Skeletal muscle satellite cell (primary cell): ENCODE measurements at regions not wholly inside any gene's neighbourhood (a gene's known extent, or its start where the extent isn't known, plus 50 kb on each side); places are given as distances from the start of the nearest gene placed in this dataset.

Experiments
- H3K27me3 ChIP-seq: 2 replicates; pipeline ENCODE4 v1.7.0; 2013; ENCODE audit warnings: low read length; ENCODE audit not compliant: control insufficient read depth, insufficient read depth
- H3K36me3 ChIP-seq: 2 replicates; pipeline ENCODE4 v1.7.0; 2013; ENCODE audit warnings: mild to moderate bottlenecking, control low read depth, low read length; ENCODE audit not compliant: insufficient read depth
- H3K4me1 ChIP-seq: 2 replicates; pipeline ENCODE4 v1.7.0; 2013; ENCODE audit warnings: low read length; ENCODE audit not compliant: control insufficient read depth, insufficient read depth
- H3K4me2 ChIP-seq: 2 replicates; pipeline ENCODE4 v1.7.0; 2013; ENCODE audit warnings: mild to moderate bottlenecking, low read length
- H3K4me3 ChIP-seq: 2 replicates; pipeline ENCODE4 v1.7.0; 2013; ENCODE audit warnings: low read length
- H3K9ac ChIP-seq: 2 replicates; pipeline ENCODE4 v1.7.0; 2013; ENCODE audit warnings: mild to moderate bottlenecking, low read depth, low read length, moderate library complexity
- H3K9me3 ChIP-seq: replicated peaks from 2 replicates; pipeline ENCODE4 v1.7.0; 2013; ENCODE audit warnings: mild to moderate bottlenecking, control low read depth, low read length

DNA sequence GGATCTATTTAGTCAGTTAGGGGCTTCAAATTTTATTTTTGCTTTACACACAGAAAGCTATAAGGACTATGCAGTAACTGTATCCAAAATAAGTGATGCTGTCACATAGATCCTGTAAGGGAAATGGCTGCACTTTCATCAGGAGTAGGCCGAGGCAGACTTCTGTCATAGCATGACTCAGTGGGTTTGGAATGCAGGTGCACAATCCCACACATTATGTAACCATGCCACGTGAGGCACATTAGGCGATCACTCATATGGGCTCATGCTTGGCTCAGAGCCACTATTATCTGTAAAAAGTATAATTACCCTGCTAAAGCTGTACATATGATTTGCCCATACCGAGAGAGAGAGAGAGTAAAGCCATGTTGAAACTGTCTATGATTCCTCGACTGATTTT is 1189.4 kb upstream of the EYS start:
- Histone ChIP-seq H3K4me2 (no peak overlapping the region), H3K9me3 (peaks cover 4% of the 10 kb centered on the region), H3K27me3 (no peaks in the 10 kb centered on the region), H3K9ac (no peak overlapping the region), H3K36me3 (no peaks in the 10 kb centered on the region), H3K4me1 (no peaks in the 10 kb centered on the region), H3K4me3 (no peak overlapping the region)

DNA sequence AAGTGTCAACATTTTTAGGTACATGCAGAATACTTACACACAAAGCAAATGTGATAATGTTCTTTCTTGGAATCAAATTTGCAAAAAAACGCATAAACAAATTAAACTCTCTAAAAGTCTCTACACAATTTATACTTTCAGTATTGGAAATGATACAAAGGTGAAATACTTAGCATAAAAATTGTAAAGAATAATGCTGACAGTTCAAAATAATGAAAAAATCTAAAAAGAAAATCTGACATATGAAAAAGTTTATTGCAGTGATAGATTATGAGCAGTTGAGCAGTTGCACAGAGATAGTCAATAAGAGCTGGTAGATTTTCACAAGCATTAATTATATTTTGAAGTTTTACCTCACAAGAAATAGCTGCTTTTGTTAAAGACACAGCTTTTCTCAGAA is 1176.4 kb upstream of the EYS start:
- Histone ChIP-seq H3K4me2 (no peak overlapping the region), H3K9me3 (peaks cover 6% of the 10 kb centered on the region), H3K27me3 (no peaks in the 10 kb centered on the region), H3K4me3 (no peak overlapping the region), H3K36me3 (no peaks in the 10 kb centered on the region), H3K4me1 (no peaks in the 10 kb centered on the region), H3K9ac (no peak overlapping the region)

DNA sequence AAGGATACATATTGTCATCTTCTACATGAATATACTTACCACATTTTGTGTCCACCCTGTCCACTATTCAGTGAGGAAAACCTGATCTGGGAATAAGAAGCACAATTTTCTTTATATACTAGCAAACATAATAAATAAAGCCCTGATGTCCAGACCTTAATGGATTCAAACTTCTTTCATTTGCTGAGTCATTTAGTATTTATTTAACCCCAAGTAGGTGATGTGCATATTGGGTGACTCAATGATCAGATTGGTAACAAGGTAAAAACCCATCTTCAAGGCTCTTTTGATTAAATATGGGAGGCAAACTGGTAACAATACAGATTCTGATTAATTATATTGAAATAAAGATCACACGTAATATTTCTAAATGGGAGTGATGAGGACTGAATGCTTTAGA is 1159.8 kb upstream of the EYS start:
- H3K9ac ChIP-seq = no peak overlapping the region
- H3K4me2 ChIP-seq = no peak overlapping the region
- no peaks in the 10 kb centered on the region for H3K9me3 ChIP-seq
- no peaks in the 10 kb centered on the region for H3K27me3 ChIP-seq
- no peak overlapping the region for H3K4me3 ChIP-seq
- no peaks in the 10 kb centered on the region for H3K4me1 ChIP-seq
- H3K36me3 ChIP-seq = no peaks in the 10 kb centered on the region

DNA sequence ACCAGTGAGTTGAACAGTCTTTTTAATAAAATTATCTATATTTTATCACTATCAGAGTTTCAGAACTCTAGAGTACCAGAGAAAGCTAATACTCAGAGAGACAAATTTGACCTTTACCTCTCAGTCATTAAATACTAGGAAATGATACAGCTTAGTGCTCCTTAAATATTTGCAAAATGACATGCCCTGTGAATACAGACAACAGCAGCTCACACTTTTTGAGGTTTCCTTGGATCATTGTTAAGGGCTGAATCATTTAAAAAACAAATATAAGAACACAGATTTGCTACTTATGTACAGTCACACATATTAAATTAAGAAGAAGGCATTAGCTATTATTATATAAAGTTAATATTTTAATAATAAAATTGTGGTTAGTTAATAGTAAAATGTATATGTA is 1158.7 kb upstream of the EYS start:
- Histone ChIP-seq H3K4me1 (no peaks in the 10 kb centered on the region), H3K27me3 (no peaks in the 10 kb centered on the region), H3K4me3 (no peak overlapping the region), H3K9me3 (no peaks in the 10 kb centered on the region), H3K36me3 (no peaks in the 10 kb centered on the region), H3K9ac (no peak overlapping the region), H3K4me2 (no peak overlapping the region)

DNA sequence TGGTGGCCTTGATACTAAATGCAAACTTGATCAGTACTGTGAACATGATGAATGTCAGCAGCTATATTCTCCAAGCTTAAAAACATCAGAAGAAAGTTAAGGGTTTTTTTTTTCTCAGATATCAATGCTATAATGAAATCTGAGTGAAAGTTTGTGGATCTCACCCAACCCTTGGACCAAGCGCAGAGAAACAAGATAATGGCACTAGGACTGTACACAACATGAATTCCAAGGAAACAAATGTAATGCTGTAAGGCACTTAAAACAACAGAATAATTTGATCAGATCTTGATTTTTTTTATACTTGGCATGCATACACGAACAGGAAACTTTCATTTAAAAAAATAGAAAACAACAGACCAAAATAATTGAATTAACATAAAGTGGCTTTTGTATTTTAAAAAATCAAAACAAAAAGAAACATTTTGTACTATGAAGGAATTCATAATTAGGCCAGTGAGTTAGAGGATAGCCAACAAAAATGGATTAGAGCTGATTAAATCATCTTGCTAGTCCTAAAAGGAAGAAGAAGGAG is 1154.0 kb upstream of the EYS start:
- H3K9me3 ChIP-seq = peaks cover 4% of the 10 kb centered on the region
- no peak overlapping the region for H3K4me2 ChIP-seq
- no peaks in the 10 kb centered on the region for H3K36me3 ChIP-seq
- H3K9ac ChIP-seq = no peak overlapping the region
- no peak overlapping the region for H3K4me3 ChIP-seq
- no peaks in the 10 kb centered on the region for H3K4me1 ChIP-seq
- no peaks in the 10 kb centered on the region for H3K27me3 ChIP-seq

DNA sequence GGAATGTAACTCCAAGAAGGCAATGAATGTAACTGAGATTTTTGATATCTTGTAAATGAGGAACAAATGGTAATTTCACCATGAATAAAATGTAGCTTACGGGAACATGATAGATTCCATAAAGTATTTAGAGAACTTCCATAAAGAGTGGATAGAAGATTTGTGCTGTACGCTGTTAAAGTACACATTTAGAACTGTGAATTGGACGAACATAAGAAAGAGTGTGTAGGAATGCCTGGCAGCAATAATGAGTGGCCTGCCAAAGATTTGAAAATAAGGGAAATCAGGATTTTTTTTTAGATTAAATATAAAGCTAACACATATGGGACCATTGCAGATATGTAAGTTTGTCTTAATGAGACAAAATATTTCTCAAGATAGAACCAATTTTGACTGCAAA is 1153.3 kb upstream of the EYS start:
- Histone ChIP-seq H3K36me3 (no peaks in the 10 kb centered on the region), H3K4me3 (no peak overlapping the region), H3K9ac (no peak overlapping the region), H3K4me2 (no peak overlapping the region), H3K27me3 (no peaks in the 10 kb centered on the region), H3K9me3 (peaks cover 4% of the 10 kb centered on the region), H3K4me1 (no peaks in the 10 kb centered on the region)

DNA sequence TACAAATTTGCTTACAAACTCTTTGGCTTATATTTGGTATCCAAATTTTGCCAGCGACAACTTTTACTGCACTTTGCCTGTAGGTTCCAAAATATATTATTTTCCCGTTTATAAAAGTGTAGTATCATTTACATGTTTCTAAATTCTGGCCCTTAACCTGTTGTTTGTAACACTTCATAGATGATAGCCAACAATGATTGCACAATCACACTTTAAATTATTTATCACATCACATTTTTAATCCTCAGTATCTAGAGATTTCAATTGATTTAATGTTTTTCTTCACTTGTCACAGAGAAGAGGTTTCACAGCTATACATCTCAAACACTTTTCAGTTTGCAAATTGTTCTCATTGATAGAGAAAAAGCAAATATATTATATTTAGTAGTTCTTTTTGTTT is 1151.2 kb upstream of the EYS start:
- H3K27me3 ChIP-seq = no peaks in the 10 kb centered on the region
- H3K36me3 ChIP-seq = no peaks in the 10 kb centered on the region
- peaks cover 4% of the 10 kb centered on the region for H3K9me3 ChIP-seq
- H3K4me3 ChIP-seq = no peak overlapping the region
- no peaks in the 10 kb centered on the region for H3K4me1 ChIP-seq
- no peak overlapping the region for H3K4me2 ChIP-seq
- H3K9ac ChIP-seq = no peak overlapping the region

DNA sequence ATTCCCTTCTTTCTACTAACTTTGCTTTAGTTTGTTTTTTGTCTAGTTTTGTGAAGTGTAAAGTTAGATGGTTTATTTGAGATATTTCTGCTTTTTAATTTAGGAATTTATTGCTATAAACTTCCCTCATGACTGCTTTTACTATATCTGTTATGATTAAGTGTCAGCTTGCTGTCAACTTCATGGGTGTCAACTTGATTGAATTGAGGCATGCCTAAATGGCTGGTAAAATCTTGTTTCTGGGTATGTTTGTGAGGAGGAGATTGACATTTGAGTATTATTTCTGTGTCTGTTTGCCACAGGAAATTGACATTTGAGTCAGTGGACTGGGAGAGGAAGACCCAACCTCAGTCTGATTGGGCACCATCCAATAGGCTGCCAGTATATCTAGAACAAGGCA is 1147.0 kb upstream of the EYS start:
- peaks cover 7% of the 10 kb centered on the region for H3K9me3 ChIP-seq
- no peaks in the 10 kb centered on the region for H3K27me3 ChIP-seq
- H3K4me2 ChIP-seq = no peak overlapping the region
- H3K4me1 ChIP-seq = no peaks in the 10 kb centered on the region
- H3K4me3 ChIP-seq = no peak overlapping the region
- no peak overlapping the region for H3K9ac ChIP-seq
- no peaks in the 10 kb centered on the region for H3K36me3 ChIP-seq

DNA sequence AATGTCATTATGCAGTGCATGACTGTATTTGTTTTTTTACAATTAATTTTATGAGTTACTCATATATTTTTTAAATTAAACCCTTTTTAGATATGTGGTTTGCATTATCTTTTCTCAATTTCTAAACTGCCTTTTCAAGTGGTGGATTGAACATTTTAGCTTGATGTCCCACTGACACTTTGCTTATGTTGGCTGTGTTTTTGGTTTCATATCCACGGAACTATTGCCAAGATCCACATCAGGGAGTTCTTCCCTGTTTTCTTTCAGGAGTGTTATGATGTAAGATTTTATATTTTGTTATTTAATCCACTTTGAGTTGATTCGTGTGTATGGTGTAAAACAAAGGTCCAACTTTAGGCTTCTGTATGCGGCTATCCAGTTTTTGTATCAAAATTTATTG is 1144.9 kb upstream of the EYS start:
- Histone ChIP-seq H3K9me3 (peaks cover 7% of the 10 kb centered on the region), H3K9ac (no peak overlapping the region), H3K36me3 (no peaks in the 10 kb centered on the region), H3K4me1 (no peaks in the 10 kb centered on the region), H3K4me3 (no peak overlapping the region), H3K27me3 (no peaks in the 10 kb centered on the region), H3K4me2 (no peak overlapping the region)

DNA sequence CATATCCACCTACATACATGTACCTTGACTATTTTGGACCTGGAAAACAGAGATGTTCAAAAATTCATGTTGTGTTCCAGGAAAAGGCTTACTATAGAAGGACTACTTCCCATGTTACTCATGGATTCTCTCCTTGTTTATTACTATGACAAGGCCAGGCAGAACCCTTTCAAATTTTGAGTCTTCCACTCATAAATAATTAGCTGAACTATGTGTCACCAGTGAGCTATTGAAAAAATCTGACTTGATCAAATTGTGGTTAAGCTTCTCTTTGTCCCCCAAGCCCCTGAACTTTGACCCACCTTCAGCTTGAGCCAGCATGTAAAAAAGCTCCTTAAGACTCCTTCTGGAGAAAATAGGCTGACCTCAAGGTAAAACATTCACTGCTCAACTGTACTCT is 1142.8 kb upstream of the EYS start:
- Histone ChIP-seq H3K4me3 (no peak overlapping the region), H3K4me2 (no peak overlapping the region), H3K27me3 (no peaks in the 10 kb centered on the region), H3K4me1 (no peaks in the 10 kb centered on the region), H3K36me3 (no peaks in the 10 kb centered on the region), H3K9ac (no peak overlapping the region), H3K9me3 (peaks cover 3% of the 10 kb centered on the region)

DNA sequence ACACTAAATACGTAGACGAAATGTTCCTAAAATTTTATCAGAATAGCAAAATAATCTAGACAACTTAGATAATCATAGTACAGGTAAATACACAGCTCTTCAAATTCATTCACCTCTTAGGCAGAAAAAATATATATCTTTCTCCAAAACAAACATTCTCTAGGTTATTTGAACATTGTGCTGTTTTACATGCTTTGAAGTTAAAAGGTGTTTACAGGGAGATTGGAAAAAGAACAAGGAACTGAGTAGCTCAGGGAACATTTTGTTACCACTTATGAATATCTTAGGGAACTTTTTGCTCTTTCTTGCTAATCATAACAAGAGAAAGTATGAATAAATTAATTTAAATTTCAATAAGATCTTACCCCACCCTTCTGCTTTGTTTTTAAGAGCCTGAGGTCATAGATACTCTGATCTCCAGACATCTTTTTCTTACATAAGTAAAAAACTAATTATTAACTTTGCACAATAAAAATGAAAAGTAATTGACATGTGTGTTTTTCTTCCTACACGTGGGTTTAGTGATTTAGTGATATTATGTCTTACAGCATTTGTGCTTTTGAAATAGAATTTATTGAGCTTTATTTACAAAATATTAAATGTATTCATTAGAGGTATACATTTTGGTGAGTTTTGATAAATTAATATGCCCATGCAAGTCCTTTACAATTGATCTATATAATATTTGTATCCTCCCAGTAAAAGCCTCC is 1141.4 kb upstream of the EYS start:
- H3K27me3 ChIP-seq = no peaks in the 10 kb centered on the region
- H3K4me3 ChIP-seq = no peak overlapping the region
- no peak overlapping the region for H3K9ac ChIP-seq
- peaks cover 3% of the 10 kb centered on the region for H3K9me3 ChIP-seq
- H3K4me2 ChIP-seq = no peak overlapping the region
- no peaks in the 10 kb centered on the region for H3K36me3 ChIP-seq
- no peaks in the 10 kb centered on the region for H3K4me1 ChIP-seq

DNA sequence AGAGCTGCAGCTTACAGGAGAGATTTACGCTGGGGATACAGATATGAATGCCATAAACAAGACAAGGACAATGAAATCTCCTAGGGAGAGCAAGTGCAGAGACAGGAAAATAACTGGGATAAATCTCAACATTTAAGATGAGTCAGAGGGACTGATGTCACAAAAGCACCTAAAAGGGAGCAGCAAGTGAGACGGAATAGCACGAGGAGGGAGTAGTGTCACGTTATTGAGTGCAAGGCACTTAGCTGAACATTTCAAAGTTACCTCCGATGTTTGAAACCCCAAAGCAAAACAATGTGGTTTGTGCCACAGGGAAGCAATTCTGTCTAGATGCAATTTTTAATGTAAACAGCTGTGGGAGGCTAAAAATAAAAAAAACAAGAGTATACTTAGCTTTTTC is 1131.7 kb upstream of the EYS start:
- Histone ChIP-seq H3K4me2 (no peak overlapping the region), H3K4me1 (no peaks in the 10 kb centered on the region), H3K27me3 (no peaks in the 10 kb centered on the region), H3K9me3 (no peaks in the 10 kb centered on the region), H3K36me3 (no peaks in the 10 kb centered on the region), H3K9ac (no peak overlapping the region), H3K4me3 (no peak overlapping the region)
